HCT116 (cell line): ENCODE measurements at regions not wholly inside any gene's neighbourhood (a gene's known extent, or its start where the extent isn't known, plus 50 kb on each side); places are given as distances from the start of the nearest gene placed in this dataset.

Experiments used
- CTCF ChIP-seq, 3 experiments: fragments of 200-600 bp in 1 of 3; sonication (generic) in 1 of 3; IDR thresholded peaks in 2 of 3; conservative IDR thresholded peaks in 1 of 3; 2 replicates each; pipeline ENCODE4 v1.5.1; 2012 to 2017; ENCODE audit warnings: low read depth in 2 of 3, low read length in 2 of 3, antibody characterized with exemption in 1 of 3, borderline replicate concordance in 1 of 3, control low read depth in 1 of 3, mild to moderate bottlenecking in 1 of 3, mixed read lengths in 1 of 3, mixed run types in 1 of 3, moderate library complexity in 1 of 3; ENCODE audit not compliant: insufficient read depth in 1 of 3
- ELF1 ChIP-seq: IDR thresholded peaks from 2 replicates; pipeline ENCODE4 v1.6.1; 2012; ENCODE audit warnings: low read depth, borderline replicate concordance
- EZH2 ChIP-seq: fragments of 200-600 bp; sonication (generic); IDR thresholded peaks from 2 replicates; pipeline ENCODE4 v1.6.1; 2017; ENCODE audit warnings: antibody characterized with exemption, mixed run types
- EZH2phosphoT487 ChIP-seq: fragments of 200-600 bp; IDR thresholded peaks from 2 replicates; pipeline ENCODE4 v1.6.1; 2018; ENCODE audit warnings: antibody characterized with exemption, borderline replicate concordance
- FOSL1 ChIP-seq: IDR thresholded peaks from 2 replicates; pipeline ENCODE4 v1.6.1; 2012; ENCODE audit warnings: low read depth
- POLR2A ChIP-seq: IDR thresholded peaks from 2 replicates; pipeline ENCODE4 v1.7.0; 2011; ENCODE audit warnings: borderline replicate concordance; ENCODE audit not compliant: insufficient read depth, insufficient read length; ENCODE audit errors: extremely low read depth
- RAD21 ChIP-seq: IDR thresholded peaks from 2 replicates; pipeline ENCODE4 v1.6.1; 2012; ENCODE audit warnings: low read depth, mild to moderate bottlenecking
- ZFX ChIP-seq: fragments of 450-650 bp; IDR thresholded peaks from 2 replicates; pipeline ENCODE4 v1.6.1; 2017
- ZNF274 ChIP-seq: fragments of 200-500 bp; sonication (Bioruptor generic); IDR thresholded peaks from 2 replicates; pipeline ENCODE4 v1.6.1; 2014; ENCODE audit warnings: mild to moderate bottlenecking, low read depth, low read length, inconsistent platforms

DNA sequence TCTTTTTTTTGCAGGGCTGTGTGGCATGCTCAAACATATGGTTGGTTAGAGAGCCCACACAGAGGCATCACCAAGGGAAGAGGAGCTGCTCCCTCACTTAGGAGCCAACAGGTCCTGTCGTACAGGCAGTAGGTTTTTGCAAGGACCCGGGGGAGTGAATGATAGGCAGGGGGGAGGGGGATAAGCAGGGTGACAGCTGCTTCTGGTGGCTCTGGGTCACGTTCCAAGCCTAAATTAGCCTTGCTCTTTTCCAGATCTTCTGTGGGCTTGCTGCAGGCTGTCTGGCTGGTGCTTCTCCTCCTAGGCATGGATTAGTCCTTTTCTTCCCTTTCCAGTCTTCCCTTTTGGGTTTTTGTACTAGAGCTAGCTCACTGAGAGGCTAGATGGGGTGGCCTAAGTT lies 117.7 kb upstream of the PODXL start:
- TF ChIP-seq EZH2 = no peak
- TF ChIP-seq RAD21 = no peak
- TF ChIP-seq CTCF (IDR thresholded peaks at IDR 0.05 in 2 of 3, conservative IDR thresholded peaks at IDR 0.05 in 1 of 3; ENCODE audit: borderline replicate concordance in 1 of 3, insufficient read depth in 1 of 3, low read depth in 2 of 3, low read length in 2 of 3) = no peak
- TF ChIP-seq ZFX = no peak
- no peak for TF ChIP-seq FOSL1
- no peak for TF ChIP-seq POLR2A
- no peak for TF ChIP-seq ZNF274
- no peak for TF ChIP-seq EZH2phosphoT487
- no peak for TF ChIP-seq ELF1
